ENCODE measurements at regions not wholly inside any gene's neighbourhood (a gene's known extent, or its start where the extent isn't known, plus 50 kb on each side); places are given as distances from the start of the nearest gene placed in this dataset.

- no peak overlapping the region for H3K4me3 ChIP-seq (replicated peaks; ENCODE audit: insufficient read depth, low read length)
- H3K27me3 ChIP-seq (ENCODE audit: insufficient read depth, poor library complexity, severe bottlenecking) = no peaks in the 10 kb centered on the region
- no peak for TF ChIP-seq REST (IDR thresholded peaks at IDR 0.05; ENCODE audit: insufficient replicate concordance, low read depth)
- no peak for DNase-seq (ENCODE audit: low read depth in 1 of 2, low spot score in 1 of 2)
- H3K27ac ChIP-seq (replicated peaks) = no peak overlapping the region
Observed at GRCh38 chr9:14442956-14443355, 129.0 kb upstream of the NFIB start.

- Histone ChIP-seq H3K27ac (replicated peaks) (no peak overlapping the region), H3K27me3 (ENCODE audit: insufficient read depth, poor library complexity, severe bottlenecking) (no peaks in the 10 kb centered on the region), H3K4me3 (replicated peaks; ENCODE audit: insufficient read depth, low read length) (no peak overlapping the region)
- TF ChIP-seq SPI1 (IDR thresholded peaks at IDR 0.05; ENCODE audit: borderline replicate concordance, low read depth) (no peak), POLR2AphosphoS5 (IDR thresholded peaks at IDR 0.05; ENCODE audit: low read depth) (no peak), GABPA (IDR thresholded peaks at IDR 0.05; ENCODE audit: low read depth) (no peak), REST (IDR thresholded peaks at IDR 0.05; ENCODE audit: insufficient replicate concordance, low read depth) (no peak)
- TF ChIP-seq, protein P1, sequence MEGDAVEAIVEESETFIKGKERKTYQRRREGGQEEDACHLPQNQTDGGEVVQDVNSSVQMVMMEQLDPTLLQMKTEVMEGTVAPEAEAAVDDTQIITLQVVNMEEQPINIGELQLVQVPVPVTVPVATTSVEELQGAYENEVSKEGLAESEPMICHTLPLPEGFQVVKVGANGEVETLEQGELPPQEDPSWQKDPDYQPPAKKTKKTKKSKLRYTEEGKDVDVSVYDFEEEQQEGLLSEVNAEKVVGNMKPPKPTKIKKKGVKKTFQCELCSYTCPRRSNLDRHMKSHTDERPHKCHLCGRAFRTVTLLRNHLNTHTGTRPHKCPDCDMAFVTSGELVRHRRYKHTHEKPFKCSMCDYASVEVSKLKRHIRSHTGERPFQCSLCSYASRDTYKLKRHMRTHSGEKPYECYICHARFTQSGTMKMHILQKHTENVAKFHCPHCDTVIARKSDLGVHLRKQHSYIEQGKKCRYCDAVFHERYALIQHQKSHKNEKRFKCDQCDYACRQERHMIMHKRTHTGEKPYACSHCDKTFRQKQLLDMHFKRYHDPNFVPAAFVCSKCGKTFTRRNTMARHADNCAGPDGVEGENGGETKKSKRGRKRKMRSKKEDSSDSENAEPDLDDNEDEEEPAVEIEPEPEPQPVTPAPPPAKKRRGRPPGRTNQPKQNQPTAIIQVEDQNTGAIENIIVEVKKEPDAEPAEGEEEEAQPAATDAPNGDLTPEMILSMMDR (IDR thresholded peaks at IDR 0.05; ENCODE audit: insufficient read depth, low read length) = no peak
- no peak for DNase-seq (ENCODE audit: low read depth in 1 of 2, low spot score in 1 of 2)
Observed at GRCh38 chr9:14441976-14442651, 128.2 kb upstream of the NFIB start.

DNA sequence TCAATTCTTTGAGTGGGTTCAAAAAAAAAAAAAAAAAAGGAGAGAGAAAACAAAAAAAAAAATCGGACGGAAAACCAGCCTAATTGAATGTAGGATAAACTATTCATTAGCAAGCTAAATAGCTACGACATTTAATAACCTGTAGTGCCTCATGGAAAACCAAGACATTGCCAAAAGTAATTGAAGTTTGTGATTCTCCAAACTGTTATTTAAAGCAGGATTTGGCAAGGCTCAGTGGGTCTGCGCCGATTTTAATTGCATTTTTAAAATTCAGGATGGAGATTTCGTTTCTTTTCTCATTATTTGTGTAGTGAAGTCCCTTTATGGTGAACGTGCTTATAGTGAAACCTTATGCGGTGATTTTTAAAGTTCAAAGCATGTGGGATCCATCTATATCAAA is 127.2 kb upstream of the NFIB start:
- TF ChIP-seq POLR2AphosphoS5 (IDR thresholded peaks at IDR 0.05; ENCODE audit: low read depth) (no peak), REST (IDR thresholded peaks at IDR 0.05; ENCODE audit: insufficient replicate concordance, low read depth) (no peak), SPI1 (IDR thresholded peaks at IDR 0.05; ENCODE audit: borderline replicate concordance, low read depth) (no peak), GABPA (IDR thresholded peaks at IDR 0.05; ENCODE audit: low read depth) (no peak)
- TF ChIP-seq, protein P1 (IDR thresholded peaks at IDR 0.05; ENCODE audit: insufficient read depth, low read length) = no peak
- no peak for DNase-seq (ENCODE audit: low read depth in 1 of 2, low spot score in 1 of 2)
- Histone ChIP-seq H3K27ac (replicated peaks) (no peak overlapping the region), H3K27me3 (ENCODE audit: insufficient read depth, poor library complexity, severe bottlenecking) (no peaks in the 10 kb centered on the region), H3K4me3 (replicated peaks; ENCODE audit: insufficient read depth, low read length) (no peak overlapping the region)

All from HL-60 (cell line).